ENCODE measurements at regions not wholly inside any gene's neighbourhood (a gene's known extent, or its start where the extent isn't known, plus 50 kb on each side); places are given as distances from the start of the nearest gene placed in this dataset.

GRCh38 chr10:8510471-8510870 is 456.0 kb downstream of the GATA3 start:
- Histone ChIP-seq H3K27ac (no peak overlapping the region), H3K4me3 (no peak overlapping the region), H3K9me2 (ENCODE audit: insufficient read depth) (no peaks in the 10 kb centered on the region), H2AFZ (no peak overlapping the region), H4K20me1 (ENCODE audit: insufficient read depth) (no peaks in the 10 kb centered on the region), H3F3A (ENCODE audit: insufficient read depth, low read depth) (no peaks in the 10 kb centered on the region), H3K4me2 (no peak overlapping the region), H3K36me3 (ENCODE audit: low read depth) (no peaks in the 10 kb centered on the region), H3K4me1 (replicated peaks; ENCODE audit: insufficient read depth) (no peaks in the 10 kb centered on the region), H3K79me2 (ENCODE audit: low read depth) (no peaks in the 10 kb centered on the region), H3K27me3 (ENCODE audit: insufficient read depth, low read depth) (no peaks in the 10 kb centered on the region), H3K9me3 (ENCODE audit: insufficient read depth, low read depth) (no peaks in the 10 kb centered on the region)
- TF ChIP-seq CTCF (conservative IDR thresholded peaks at IDR 0.05) (no peak), EZH2 (IDR thresholded peaks at IDR 0.05; ENCODE audit: low read depth) (no peak)
- ChIA-PET POLR2A (ENCODE audit: unreplicated experiment) (no interaction called here), CTCF (no interaction called here)
- DNase-seq: no peak
- no TSS peak for BruUV-seq (replicated peaks)
- intact Hi-C loops (cut with micrococcal nuclease; ENCODE audit: unreplicated experiment): no loop called here

- no peaks in the 10 kb centered on the region for H3K27me3 ChIP-seq (ENCODE audit: insufficient read depth, low read depth)
- intact Hi-C loops (cut with micrococcal nuclease; ENCODE audit: unreplicated experiment): no loop called here
- no peak overlapping the region for H3K4me3 ChIP-seq
- H3K36me3 ChIP-seq (ENCODE audit: low read depth): no peaks in the 10 kb centered on the region
- ChIA-PET POLR2A (ENCODE audit: unreplicated experiment) (no interaction called here), CTCF (no interaction called here)
- H2AFZ ChIP-seq: no peak overlapping the region
- H3F3A ChIP-seq (ENCODE audit: insufficient read depth, low read depth): no peaks in the 10 kb centered on the region
- DNase-seq: no peak
- BruUV-seq (replicated peaks): no TSS peak
- H4K20me1 ChIP-seq (ENCODE audit: insufficient read depth): no peaks in the 10 kb centered on the region
- TF ChIP-seq CTCF (conservative IDR thresholded peaks at IDR 0.05): no peak
- no peak for TF ChIP-seq EZH2 (IDR thresholded peaks at IDR 0.05; ENCODE audit: low read depth)
- no peaks in the 10 kb centered on the region for H3K9me2 ChIP-seq (ENCODE audit: insufficient read depth)
- H3K79me2 ChIP-seq (ENCODE audit: low read depth): no peaks in the 10 kb centered on the region
- H3K4me2 ChIP-seq: no peak overlapping the region
- no peaks in the 10 kb centered on the region for H3K4me1 ChIP-seq (replicated peaks; ENCODE audit: insufficient read depth)
- H3K9me3 ChIP-seq (ENCODE audit: insufficient read depth, low read depth): no peaks in the 10 kb centered on the region
- H3K27ac ChIP-seq: no peak overlapping the region
Observed at GRCh38 chr10:8511026-8511425, 456.5 kb downstream of the GATA3 start.

GRCh38 chr10:8513155-8514147 is 459.0 kb downstream of the GATA3 start:
- H3K27ac ChIP-seq: no peak overlapping the region
- H3K79me2 ChIP-seq (ENCODE audit: low read depth): no peaks in the 10 kb centered on the region
- H3F3A ChIP-seq (ENCODE audit: insufficient read depth, low read depth): no peaks in the 10 kb centered on the region
- H3K9me2 ChIP-seq (ENCODE audit: insufficient read depth): no peaks in the 10 kb centered on the region
- no peaks in the 10 kb centered on the region for H3K36me3 ChIP-seq (ENCODE audit: low read depth)
- H3K4me1 ChIP-seq (replicated peaks; ENCODE audit: insufficient read depth): no peaks in the 10 kb centered on the region
- ChIA-PET CTCF (no interaction called here), POLR2A (ENCODE audit: unreplicated experiment) (no interaction called here)
- no peak for DNase-seq
- H3K9me3 ChIP-seq (ENCODE audit: insufficient read depth, low read depth): no peaks in the 10 kb centered on the region
- BruUV-seq (replicated peaks): no TSS peak
- H2AFZ ChIP-seq: no peak overlapping the region
- no peak overlapping the region for H3K4me3 ChIP-seq
- H4K20me1 ChIP-seq (ENCODE audit: insufficient read depth): no peaks in the 10 kb centered on the region
- intact Hi-C loops (cut with micrococcal nuclease; ENCODE audit: unreplicated experiment): no loop called here
- no peaks in the 10 kb centered on the region for H3K27me3 ChIP-seq (ENCODE audit: insufficient read depth, low read depth)
- H3K4me2 ChIP-seq: no peak overlapping the region
- no peak for TF ChIP-seq EZH2 (IDR thresholded peaks at IDR 0.05; ENCODE audit: low read depth)
- TF ChIP-seq CTCF (conservative IDR thresholded peaks at IDR 0.05): no peak
